GM12878 (cell line): ENCODE measurements at regions not wholly inside any gene's neighbourhood (a gene's known extent, or its start where the extent isn't known, plus 50 kb on each side); places are given as distances from the start of the nearest gene placed in this dataset.

ENCODE experiments used
- ATAC-seq: fragments of 200-7000 bp; cut with Tn5 transposase; 3 replicates; pipeline ENCODE4 v1.9.1; 2020; ENCODE audit warnings: mild to moderate bottlenecking, moderate library complexity
- BruUV-seq: library from RNA; stranded (reverse); fragments of 400-500 nt; replicated peaks from 2 replicates; lab custom pipeline; 2021; lab: Mats Ljungman, UMichigan
- CTCF ChIA-PET: fragments of 300-600 bp; sonication (Branson Sonifier 250); formaldehyde crosslinking; extraction: SDS; loops from one replicate; lab custom pipeline; 2021; ENCODE audit warnings: inconsistent platforms; lab: Yijun Ruan, JAX
- POLR2A ChIA-PET: fragments of 350-600 bp; formaldehyde crosslinking; extraction: SDS; loops from one replicate; lab custom pipeline; 2021; ENCODE audit warnings: inconsistent platforms; lab: Charles Lee
- RAD21 ChIA-PET: fragments of 300-600 bp; sonication (Branson Sonifier 250); formaldehyde crosslinking; loops from one replicate; lab custom pipeline; 2023; ENCODE audit warnings: antibody characterized with exemption; ENCODE audit not compliant: unreplicated experiment; lab: Charles Lee
- SMC1A ChIA-PET: fragments of 300-600 bp; sonication (Branson Sonifier 250); formaldehyde crosslinking; loops from one replicate; lab custom pipeline; 2023; ENCODE audit not compliant: unreplicated experiment, uncharacterized antibody; lab: Charles Lee
- DNase-seq: peaks from one replicate; pipeline ENCODE4 v3.0.0-alpha.2; 2011; ENCODE audit warnings: low read depth, low spot score
- FAIRE-seq: peaks from 3 replicates; lab custom pipeline; 2011; peaks lifted over from hg19 to GRCh38; lab: Jason Lieb, UNC
- H2AFZ ChIP-seq: 2 replicates; pipeline ENCODE4 v1.6.0; 2011; ENCODE audit warnings: low read depth, low read length, control low read depth; ENCODE audit not compliant: control insufficient read depth
- H3K27ac ChIP-seq: 2 replicates; pipeline ENCODE4 v1.5.1; 2011; ENCODE audit warnings: control low read depth; ENCODE audit not compliant: control insufficient read depth, insufficient read depth
- H3K27me3 ChIP-seq, 2 experiments: replicated peaks in 1 of 2; 2 replicates each; pipeline versions ENCODE4 v1.6.0 to v1.6.1; 2011; ENCODE audit warnings: low read length in 1 of 2; ENCODE audit not compliant: control insufficient read depth in 2 of 2, insufficient read depth in 2 of 2
- H3K36me3 ChIP-seq, 2 experiments: 2 replicates each; pipeline ENCODE4 v1.5.1; 2011; ENCODE audit warnings: low read length in 1 of 2; ENCODE audit not compliant: control insufficient read depth in 2 of 2, insufficient read depth in 2 of 2
- H3K4me1 ChIP-seq: 2 replicates; pipeline ENCODE4 v1.6.1; 2011; ENCODE audit warnings: mild to moderate bottlenecking, low read length, moderate library complexity, mixed read lengths; ENCODE audit not compliant: control insufficient read depth, insufficient read depth
- H3K4me2 ChIP-seq: 2 replicates; pipeline ENCODE4 v1.6.0; 2011; ENCODE audit warnings: control low read depth; ENCODE audit not compliant: control insufficient read depth, insufficient read depth
- H3K4me3 ChIP-seq: fragments of 200-600 bp; sonication (generic); 2 replicates; pipeline ENCODE4 v1.5.1; 2016
- H3K79me2 ChIP-seq: 2 replicates; pipeline ENCODE4 v1.6.0; 2011; ENCODE audit warnings: low read length; ENCODE audit not compliant: control insufficient read depth, insufficient read depth
- H3K9ac ChIP-seq: 2 replicates; pipeline ENCODE4 v1.8.0; 2011; ENCODE audit warnings: low read length, control low read depth, mixed read lengths; ENCODE audit not compliant: control insufficient read depth, insufficient read depth
- H3K9me3 ChIP-seq: replicated peaks from 3 replicates; pipeline ENCODE4 v1.5.1; 2011; ENCODE audit warnings: mild to moderate bottlenecking, low read length; ENCODE audit not compliant: control insufficient read depth, insufficient read depth
- H4K20me1 ChIP-seq: 2 replicates; pipeline ENCODE4 v1.6.0; 2011; ENCODE audit not compliant: control insufficient read depth, insufficient read depth
- BRCA1 ChIP-seq: IDR thresholded peaks from 2 replicates; pipeline ENCODE4 v1.6.1; 2011; ENCODE audit warnings: low read depth, low read length, improper control_type of control experiment
- IRF4 ChIP-seq: IDR thresholded peaks from 2 replicates; pipeline ENCODE4 v1.6.1; 2011; ENCODE audit warnings: low read depth, low read length
- KLF5 ChIP-seq: fragments of 450-650 bp; IDR thresholded peaks from 2 replicates; pipeline ENCODE4 v1.6.1; 2014; ENCODE audit warnings: mild to moderate bottlenecking; ENCODE audit not compliant: partially characterized antibody
- MTA3 ChIP-seq: IDR thresholded peaks from 2 replicates; pipeline ENCODE4 v1.6.1; 2012; ENCODE audit warnings: low read length, inconsistent platforms, borderline replicate concordance
- NFYB ChIP-seq: IDR thresholded peaks from 2 replicates; pipeline ENCODE4 v1.6.1; 2011; ENCODE audit warnings: low read depth, mild to moderate bottlenecking, low read length, improper control_type of control experiment, moderate library complexity; ENCODE audit not compliant: insufficient read depth
- RCOR1 ChIP-seq: conservative IDR thresholded peaks from 2 replicates; pipeline ENCODE4 v1.6.1; 2012; ENCODE audit warnings: low read depth, low read length, improper control_type of control experiment
- SREBF1 ChIP-seq: IDR thresholded peaks from 2 replicates; pipeline ENCODE4 v1.6.1; 2012; ENCODE audit warnings: mild to moderate bottlenecking, low read length
- WGBS: methylation state at CpG from one replicate; pipeline ENCODE4 v1.1.6; 2016; ENCODE audit warnings: low lambda C conversion rate; ENCODE audit not compliant: insufficient replicate concordance, insufficient coverage; ENCODE audit errors: missing lambda C conversion rate; 5-methylcytosine and 5-hydroxymethylcytosine counted together
- in situ Hi-C: fragments of 300-500 bp; cut with MboI; formaldehyde crosslinking; loops from 9 replicates; pipeline ENCODE4 v1.14.3; 2018; ENCODE audit warnings: mixed read lengths
- intact Hi-C: fragments of 100-400 bp; cut with micrococcal nuclease; formaldehyde crosslinking; loops from one replicate; pipeline ENCODE4 v1.14.2; 2022; ENCODE audit not compliant: unreplicated experiment
- TF ChIP-seq, protein P1 (sequence below): fragments of 450-650 bp; conservative IDR thresholded peaks from 2 replicates; pipeline ENCODE4 v1.6.1; 2017; ENCODE audit warnings: mild to moderate bottlenecking, moderate library complexity

DNA sequence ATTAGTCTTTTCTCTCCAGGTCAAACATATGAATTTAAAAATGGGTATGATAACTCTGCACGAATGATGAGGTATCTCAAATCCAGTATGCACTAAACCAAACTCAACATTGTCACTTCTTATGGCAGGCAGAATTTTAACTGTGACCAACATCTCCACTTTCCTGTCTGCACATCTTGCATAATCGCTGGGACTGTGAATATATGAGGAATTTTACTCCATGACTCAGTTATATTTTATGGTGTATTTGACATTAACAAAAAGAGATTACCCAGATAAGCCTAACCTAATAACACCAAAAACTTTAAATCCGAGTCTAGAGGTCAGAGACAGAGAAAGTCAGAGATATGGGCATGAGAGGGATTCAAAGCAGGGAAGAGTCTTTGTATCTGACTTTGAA, 454.5 kb upstream of the SEMA3D start (continued):
- TF ChIP-seq KLF5 = no peak
- no peak for TF ChIP-seq IRF4

DNA sequence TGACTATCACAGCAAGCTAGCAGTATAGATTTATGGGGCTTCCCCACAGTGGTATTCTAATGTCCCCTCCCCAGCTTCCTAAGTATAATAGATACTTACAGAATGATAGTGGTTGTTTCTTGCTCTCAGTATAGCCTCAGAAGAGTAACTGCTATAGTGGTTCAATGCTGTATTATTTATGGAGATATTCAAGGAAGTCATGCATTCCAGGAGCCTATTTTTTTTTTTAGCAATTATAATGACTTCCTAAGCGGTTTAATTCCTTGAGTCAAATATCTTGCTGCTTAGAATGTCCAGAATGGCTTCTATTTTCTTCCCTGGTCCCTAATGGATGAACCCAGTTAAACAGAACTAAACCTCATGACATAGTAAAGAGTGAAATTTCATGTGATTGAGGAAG, 451.5 kb upstream of the SEMA3D start:
- CTCF ChIA-PET = no interaction called here
- DNase-seq = no peak
- Histone ChIP-seq H3K36me3 (no peaks in the 10 kb centered on the region), H3K4me1 (no peaks in the 10 kb centered on the region), H4K20me1 (no peaks in the 10 kb centered on the region), H3K27ac (no peak overlapping the region), H3K4me3 (no peak overlapping the region), H3K9ac (no peak overlapping the region), H3K4me2 (no peak overlapping the region), H3K79me2 (no peaks in the 10 kb centered on the region), H3K27me3 (no peaks in the 10 kb centered on the region), H3K9me3 (no peaks in the 10 kb centered on the region), H2AFZ (no peak overlapping the region)
- intact Hi-C loops (no loop called here), in situ Hi-C loops (no loop called here)
- FAIRE-seq = no peak
- ATAC-seq = no peak
- TF ChIP-seq RCOR1 (no peak), BRCA1 (no peak), NFYB (no peak), SREBF1 (no peak), MTA3 (no peak)
- TF ChIP-seq, protein P1, sequence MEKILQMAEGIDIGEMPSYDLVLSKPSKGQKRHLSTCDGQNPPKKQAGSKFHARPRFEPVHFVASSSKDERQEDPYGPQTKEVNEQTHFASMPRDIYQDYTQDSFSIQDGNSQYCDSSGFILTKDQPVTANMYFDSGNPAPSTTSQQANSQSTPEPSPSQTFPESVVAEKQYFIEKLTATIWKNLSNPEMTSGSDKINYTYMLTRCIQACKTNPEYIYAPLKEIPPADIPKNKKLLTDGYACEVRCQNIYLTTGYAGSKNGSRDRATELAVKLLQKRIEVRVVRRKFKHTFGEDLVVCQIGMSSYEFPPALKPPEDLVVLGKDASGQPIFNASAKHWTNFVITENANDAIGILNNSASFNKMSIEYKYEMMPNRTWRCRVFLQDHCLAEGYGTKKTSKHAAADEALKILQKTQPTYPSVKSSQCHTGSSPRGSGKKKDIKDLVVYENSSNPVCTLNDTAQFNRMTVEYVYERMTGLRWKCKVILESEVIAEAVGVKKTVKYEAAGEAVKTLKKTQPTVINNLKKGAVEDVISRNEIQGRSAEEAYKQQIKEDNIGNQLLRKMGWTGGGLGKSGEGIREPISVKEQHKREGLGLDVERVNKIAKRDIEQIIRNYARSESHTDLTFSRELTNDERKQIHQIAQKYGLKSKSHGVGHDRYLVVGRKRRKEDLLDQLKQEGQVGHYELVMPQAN = no peak
- SMC1A ChIA-PET = interaction anchor here (0.8 kb wide), 1 partner anchor 339 kb away, joined by 3 read pairs; no protein-coding TSS in a partner anchor
- BruUV-seq = no TSS peak
- 0% methylated on average over 1 of the region's 1 CpG for WGBS
- POLR2A ChIA-PET = no interaction called here
- RAD21 ChIA-PET = no interaction called here
